ENCODE measurements at regions not wholly inside any gene's neighbourhood (a gene's known extent, or its start where the extent isn't known, plus 50 kb on each side); places are given as distances from the start of the nearest gene placed in this dataset.

DNA sequence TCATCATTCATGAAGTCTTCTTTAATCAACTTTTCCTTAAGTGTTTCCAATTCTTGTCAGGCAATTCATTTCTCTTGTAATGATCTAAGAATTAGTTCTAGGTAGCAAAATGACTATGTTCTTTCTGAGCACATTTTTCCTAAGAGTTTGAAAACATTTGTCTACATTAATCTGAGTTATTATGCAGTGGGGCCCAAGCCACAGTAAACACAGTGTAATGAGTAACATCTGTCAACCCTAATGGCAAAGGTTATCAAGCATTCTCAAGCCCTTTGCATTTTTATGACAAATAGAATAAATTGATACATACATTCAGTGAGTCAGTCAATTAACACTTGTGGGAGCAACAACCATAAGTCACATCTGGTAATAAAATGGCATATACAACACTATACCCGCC lies 106.7 kb upstream of the ZC3H12C start:
- TF ChIP-seq POLR2A (IDR thresholded peaks at IDR 0.05; ENCODE audit: low read depth, low read length): no peak
- TF ChIP-seq TAF1 (IDR thresholded peaks at IDR 0.05; ENCODE audit: low read depth, low read length): no peak
- TF ChIP-seq POU2F2 (IDR thresholded peaks at IDR 0.05; ENCODE audit: low read depth, low read length): no peak
- TF ChIP-seq POLR2AphosphoS5 (IDR thresholded peaks at IDR 0.05; ENCODE audit: low read depth, low read length): no peak
- no peak for TF ChIP-seq SPI1 (IDR thresholded peaks at IDR 0.05; ENCODE audit: low read depth, low read length)
